ENCODE measurements at regions not wholly inside any gene's neighbourhood (a gene's known extent, or its start where the extent isn't known, plus 50 kb on each side); places are given as distances from the start of the nearest gene placed in this dataset.

GRCh38 chr12:70044167-70044566, 199.1 kb upstream of the CNOT2 start:
- Histone ChIP-seq H3K9me3 (ENCODE audit: control insufficient read depth in 2 of 2, low read length in 2 of 2) (no peaks in the 10 kb centered on the region), H3K9ac (ENCODE audit: low read depth in 1 of 2, low read length in 2 of 2) (no peak overlapping the region), H3K27ac (ENCODE audit: low read depth in 2 of 2, low read length in 2 of 2) (no peak overlapping the region), H3K4me1 (ENCODE audit: control insufficient read depth in 2 of 2, insufficient read depth in 2 of 2, low read length in 2 of 2) (peaks cover 22 to 24% of the 10 kb centered on the region in 2 donors), H3K4me3 (ENCODE audit: low read length in 2 of 2) (no peak overlapping the region), H3K36me3 (ENCODE audit: control insufficient read depth in 2 of 2, insufficient read depth in 2 of 2, low read length in 2 of 2) (no peaks in the 10 kb centered on the region), H3K27me3 (ENCODE audit: control insufficient read depth in 2 of 2, insufficient read depth in 2 of 2, low read length in 2 of 2) (no peaks in the 10 kb centered on the region)

GRCh38 chr12:70045036-70045435, 198.2 kb upstream of the CNOT2 start:
- H3K27ac ChIP-seq (ENCODE audit: low read depth in 2 of 2, low read length in 2 of 2), result no peak overlapping the region
- no peaks in the 10 kb centered on the region for H3K36me3 ChIP-seq (ENCODE audit: control insufficient read depth in 2 of 2, insufficient read depth in 2 of 2, low read length in 2 of 2)
- no peak overlapping the region for H3K9ac ChIP-seq (ENCODE audit: low read depth in 1 of 2, low read length in 2 of 2)
- no peak overlapping the region for H3K4me3 ChIP-seq (ENCODE audit: low read length in 2 of 2)
- no peaks in the 10 kb centered on the region for H3K27me3 ChIP-seq (ENCODE audit: control insufficient read depth in 2 of 2, insufficient read depth in 2 of 2, low read length in 2 of 2)
- peaks cover 28 to 31% of the 10 kb centered on the region in 2 donors for H3K4me1 ChIP-seq (ENCODE audit: control insufficient read depth in 2 of 2, insufficient read depth in 2 of 2, low read length in 2 of 2)
- no peaks in the 10 kb centered on the region for H3K9me3 ChIP-seq (ENCODE audit: control insufficient read depth in 2 of 2, low read length in 2 of 2)

GRCh38 chr12:70045514-70045913, 197.7 kb upstream of the CNOT2 start:
- Histone ChIP-seq H3K9ac (ENCODE audit: low read depth in 1 of 2, low read length in 2 of 2) (no peak overlapping the region), H3K27ac (ENCODE audit: low read depth in 2 of 2, low read length in 2 of 2) (peak overlapping the region in 1 of 2 donors; percentile 11)

GRCh38 chr12:70048521-70049250, 194.5 kb upstream of the CNOT2 start:
- Histone ChIP-seq H3K36me3 (ENCODE audit: control insufficient read depth in 2 of 2, insufficient read depth in 2 of 2, low read length in 2 of 2) (no peaks in the 10 kb centered on the region), H3K27me3 (ENCODE audit: control insufficient read depth in 2 of 2, insufficient read depth in 2 of 2, low read length in 2 of 2) (no peaks in the 10 kb centered on the region), H3K9ac (ENCODE audit: low read depth in 1 of 2, low read length in 2 of 2) (no peak overlapping the region), H3K4me1 (ENCODE audit: control insufficient read depth in 2 of 2, insufficient read depth in 2 of 2, low read length in 2 of 2) (peaks cover 27 to 40% of the 10 kb centered on the region in 2 donors), H3K9me3 (ENCODE audit: control insufficient read depth in 2 of 2, low read length in 2 of 2) (no peaks in the 10 kb centered on the region), H3K27ac (ENCODE audit: low read depth in 2 of 2, low read length in 2 of 2) (peak overlapping the region; percentile 25 to 54), H3K4me3 (ENCODE audit: low read length in 2 of 2) (no peak overlapping the region)

More at GRCh38 chr12:70045514-70045913, 197.7 kb upstream of the CNOT2 start:
- Histone ChIP-seq H3K9me3 (ENCODE audit: control insufficient read depth in 2 of 2, low read length in 2 of 2) (no peaks in the 10 kb centered on the region), H3K4me1 (ENCODE audit: control insufficient read depth in 2 of 2, insufficient read depth in 2 of 2, low read length in 2 of 2) (peaks cover 30 to 36% of the 10 kb centered on the region in 2 donors), H3K4me3 (ENCODE audit: low read length in 2 of 2) (no peak overlapping the region), H3K27me3 (ENCODE audit: control insufficient read depth in 2 of 2, insufficient read depth in 2 of 2, low read length in 2 of 2) (no peaks in the 10 kb centered on the region), H3K36me3 (ENCODE audit: control insufficient read depth in 2 of 2, insufficient read depth in 2 of 2, low read length in 2 of 2) (no peaks in the 10 kb centered on the region)

GRCh38 chr12:70049596-70050360, 193.5 kb upstream of the CNOT2 start:
- Histone ChIP-seq H3K4me1 (ENCODE audit: control insufficient read depth in 2 of 2, insufficient read depth in 2 of 2, low read length in 2 of 2) (peaks cover 22 to 35% of the 10 kb centered on the region in 2 donors), H3K9me3 (ENCODE audit: control insufficient read depth in 2 of 2, low read length in 2 of 2) (no peaks in the 10 kb centered on the region), H3K27ac (ENCODE audit: low read depth in 2 of 2, low read length in 2 of 2) (peak overlapping the region; percentile 63 to 64), H3K36me3 (ENCODE audit: control insufficient read depth in 2 of 2, insufficient read depth in 2 of 2, low read length in 2 of 2) (no peaks in the 10 kb centered on the region), H3K27me3 (ENCODE audit: control insufficient read depth in 2 of 2, insufficient read depth in 2 of 2, low read length in 2 of 2) (no peaks in the 10 kb centered on the region), H3K4me3 (ENCODE audit: low read length in 2 of 2) (no peak overlapping the region), H3K9ac (ENCODE audit: low read depth in 1 of 2, low read length in 2 of 2) (peak overlapping the region in 1 of 2 donors; percentile 3)

- H3K9ac ChIP-seq (ENCODE audit: low read depth in 1 of 2, low read length in 2 of 2), result no peak overlapping the region
- H3K36me3 ChIP-seq (ENCODE audit: control insufficient read depth in 2 of 2, insufficient read depth in 2 of 2, low read length in 2 of 2), result no peaks in the 10 kb centered on the region
- H3K27me3 ChIP-seq (ENCODE audit: control insufficient read depth in 2 of 2, insufficient read depth in 2 of 2, low read length in 2 of 2), result no peaks in the 10 kb centered on the region
- no peaks in the 10 kb centered on the region for H3K9me3 ChIP-seq (ENCODE audit: control insufficient read depth in 2 of 2, low read length in 2 of 2)
- H3K4me3 ChIP-seq (ENCODE audit: low read length in 2 of 2), result no peak overlapping the region
- peaks cover 13 to 26% of the 10 kb centered on the region in 2 donors for H3K4me1 ChIP-seq (ENCODE audit: control insufficient read depth in 2 of 2, insufficient read depth in 2 of 2, low read length in 2 of 2)
- H3K27ac ChIP-seq (ENCODE audit: low read depth in 2 of 2, low read length in 2 of 2), result no peak overlapping the region
Measured at GRCh38 chr12:70052476-70052875, 190.8 kb upstream of the CNOT2 start.

GRCh38 chr12:70052931-70053497, 190.2 kb upstream of the CNOT2 start:
- Histone ChIP-seq H3K4me3 (ENCODE audit: low read length in 2 of 2) (no peak overlapping the region), H3K36me3 (ENCODE audit: control insufficient read depth in 2 of 2, insufficient read depth in 2 of 2, low read length in 2 of 2) (no peaks in the 10 kb centered on the region), H3K27me3 (ENCODE audit: control insufficient read depth in 2 of 2, insufficient read depth in 2 of 2, low read length in 2 of 2) (no peaks in the 10 kb centered on the region), H3K9me3 (ENCODE audit: control insufficient read depth in 2 of 2, low read length in 2 of 2) (no peaks in the 10 kb centered on the region), H3K4me1 (ENCODE audit: control insufficient read depth in 2 of 2, insufficient read depth in 2 of 2, low read length in 2 of 2) (peaks cover 13 to 26% of the 10 kb centered on the region in 2 donors), H3K27ac (ENCODE audit: low read depth in 2 of 2, low read length in 2 of 2) (no peak overlapping the region), H3K9ac (ENCODE audit: low read depth in 1 of 2, low read length in 2 of 2) (no peak overlapping the region)

GRCh38 chr12:70059373-70059772, 183.9 kb upstream of the CNOT2 start:
- Histone ChIP-seq H3K27ac (ENCODE audit: low read depth in 2 of 2, low read length in 2 of 2) (no peak overlapping the region), H3K27me3 (ENCODE audit: control insufficient read depth in 2 of 2, insufficient read depth in 2 of 2, low read length in 2 of 2) (no peaks in the 10 kb centered on the region), H3K9me3 (ENCODE audit: control insufficient read depth in 2 of 2, low read length in 2 of 2) (no peaks in the 10 kb centered on the region), H3K9ac (ENCODE audit: low read depth in 1 of 2, low read length in 2 of 2) (no peak overlapping the region), H3K4me3 (ENCODE audit: low read length in 2 of 2) (no peak overlapping the region), H3K36me3 (ENCODE audit: control insufficient read depth in 2 of 2, insufficient read depth in 2 of 2, low read length in 2 of 2) (no peaks in the 10 kb centered on the region), H3K4me1 (ENCODE audit: control insufficient read depth in 2 of 2, insufficient read depth in 2 of 2, low read length in 2 of 2) (no peaks in the 10 kb centered on the region)

GRCh38 chr12:70060634-70061033, 182.6 kb upstream of the CNOT2 start:
- H3K4me1 ChIP-seq (ENCODE audit: control insufficient read depth in 2 of 2, insufficient read depth in 2 of 2, low read length in 2 of 2), result no peaks in the 10 kb centered on the region
- H3K9me3 ChIP-seq (ENCODE audit: control insufficient read depth in 2 of 2, low read length in 2 of 2), result no peaks in the 10 kb centered on the region
- H3K36me3 ChIP-seq (ENCODE audit: control insufficient read depth in 2 of 2, insufficient read depth in 2 of 2, low read length in 2 of 2), result no peaks in the 10 kb centered on the region
- no peak overlapping the region for H3K27ac ChIP-seq (ENCODE audit: low read depth in 2 of 2, low read length in 2 of 2)
- no peaks in the 10 kb centered on the region for H3K27me3 ChIP-seq (ENCODE audit: control insufficient read depth in 2 of 2, insufficient read depth in 2 of 2, low read length in 2 of 2)
- no peak overlapping the region for H3K4me3 ChIP-seq (ENCODE audit: low read length in 2 of 2)
- H3K9ac ChIP-seq (ENCODE audit: low read depth in 1 of 2, low read length in 2 of 2), result no peak overlapping the region

GRCh38 chr12:70068743-70069142, 174.5 kb upstream of the CNOT2 start:
- Histone ChIP-seq H3K4me1 (ENCODE audit: control insufficient read depth in 2 of 2, insufficient read depth in 2 of 2, low read length in 2 of 2) (no peaks in the 10 kb centered on the region), H3K36me3 (ENCODE audit: control insufficient read depth in 2 of 2, insufficient read depth in 2 of 2, low read length in 2 of 2) (no peaks in the 10 kb centered on the region), H3K9ac (ENCODE audit: low read depth in 1 of 2, low read length in 2 of 2) (no peak overlapping the region), H3K27ac (ENCODE audit: low read depth in 2 of 2, low read length in 2 of 2) (no peak overlapping the region), H3K9me3 (ENCODE audit: control insufficient read depth in 2 of 2, low read length in 2 of 2) (no peaks in the 10 kb centered on the region), H3K27me3 (ENCODE audit: control insufficient read depth in 2 of 2, insufficient read depth in 2 of 2, low read length in 2 of 2) (no peaks in the 10 kb centered on the region), H3K4me3 (ENCODE audit: low read length in 2 of 2) (no peak overlapping the region)

Measured in mucosa of rectum (tissue), 2 donors.